WTC11 (cell line): ENCODE measurements at regions not wholly inside any gene's neighbourhood (a gene's known extent, or its start where the extent isn't known, plus 50 kb on each side); places are given as distances from the start of the nearest gene placed in this dataset.

ENCODE experiments used
- ATAC-seq: fragments of 200-7000 bp; cut with Tn5 transposase; 2 replicates; pipeline ENCODE4 v1.10.0; 2021; ENCODE audit warnings: mild to moderate bottlenecking, moderate library complexity
- CTCF ChIA-PET: fragments of 300-600 bp; sonication (Branson Sonifier 250); formaldehyde crosslinking; loops from one replicate; lab custom pipeline; 2021; ENCODE audit warnings: antibody characterized with exemption; lab: Charles Lee
- POLR2A ChIA-PET: fragments of 350-600 bp; sonication (Branson Sonifier 250); formaldehyde crosslinking; loops from one replicate; lab custom pipeline; 2021; ENCODE audit warnings: antibody characterized with exemption; lab: Charles Lee
- DNase-seq: peaks from one replicate; pipeline ENCODE4 v3.0.0; 2021; ENCODE audit warnings: low spot score
- H3K27ac Mint-ChIP-seq: 2 replicates; pipeline ENCODE4 v1.8.0; 2021; ENCODE audit warnings: mixed read lengths
- H3K27me3 Mint-ChIP-seq: 2 replicates; pipeline ENCODE4 v1.8.0; 2021; ENCODE audit warnings: low read depth, mild to moderate bottlenecking, moderate library complexity, mixed read lengths
- H3K36me3 Mint-ChIP-seq: 2 replicates; pipeline ENCODE4 v1.8.0; 2021; ENCODE audit warnings: mixed read lengths
- H3K4me1 Mint-ChIP-seq: 2 replicates; pipeline ENCODE4 v1.8.0; 2022; ENCODE audit warnings: mixed read lengths
- H3K4me3 Mint-ChIP-seq: 2 replicates; pipeline ENCODE4 v1.8.0; 2021; ENCODE audit warnings: mild to moderate bottlenecking, moderate library complexity, mixed read lengths
- H3K9me3 Mint-ChIP-seq: 2 replicates; pipeline ENCODE4 v1.8.0; 2021; ENCODE audit warnings: mixed read lengths
- CDX4 ChIP-seq: fragments of 250-450 bp; sonication (Bioruptor Pico); IDR thresholded peaks from 2 replicates; pipeline ENCODE4 v1.9.0; 2021; ENCODE audit warnings: moderate library complexity, mild to moderate bottlenecking, inconsistent platforms, borderline replicate concordance
- FOXJ3 ChIP-seq: sonication (generic); formaldehyde crosslinking; IDR thresholded peaks from 2 replicates; pipeline ENCODE4 v1.9.0; 2021; ENCODE audit warnings: missing genetic modification reagents, mild to moderate bottlenecking, borderline replicate concordance
- GRHL2 ChIP-seq: fragments of 250-450 bp; sonication (Bioruptor Pico); IDR thresholded peaks from 2 replicates; pipeline ENCODE4 v1.8.0; 2022; ENCODE audit warnings: mild to moderate bottlenecking, moderate library complexity; ENCODE audit not compliant: insufficient replicate concordance, severe bottlenecking
- JAZF1 ChIP-seq: fragments of 250-450 bp; sonication (Bioruptor Pico); IDR thresholded peaks from 2 replicates; pipeline ENCODE4 v1.9.0; 2021; ENCODE audit warnings: moderate library complexity, mild to moderate bottlenecking, inconsistent platforms
- JUN ChIP-seq: sonication (generic); formaldehyde crosslinking; IDR thresholded peaks from 2 replicates; pipeline ENCODE4 v1.8.0; 2023; ENCODE audit warnings: mild to moderate bottlenecking, missing genetic modification reagents
- MXD4 ChIP-seq: fragments of 250-450 bp; sonication (Bioruptor Pico); IDR thresholded peaks from 2 replicates; pipeline ENCODE4 v1.8.0; 2021; ENCODE audit warnings: mild to moderate bottlenecking, moderate library complexity, borderline replicate concordance
- MYBL2 ChIP-seq: sonication (generic); formaldehyde crosslinking; IDR thresholded peaks from 2 replicates; pipeline ENCODE4 v1.8.1; 2023; ENCODE audit warnings: mild to moderate bottlenecking, moderate library complexity, missing genetic modification reagents
- NR1H2 ChIP-seq: sonication (generic); formaldehyde crosslinking; IDR thresholded peaks from 2 replicates; pipeline ENCODE4 v1.9.0; 2021; ENCODE audit warnings: mild to moderate bottlenecking, moderate library complexity, missing genetic modification reagents
- TCF7 ChIP-seq: sonication (generic); formaldehyde crosslinking; IDR thresholded peaks from 2 replicates; pipeline ENCODE4 v1.8.0; 2022; ENCODE audit warnings: mild to moderate bottlenecking, low read depth, missing genetic modification reagents, moderate library complexity
- TEAD1 ChIP-seq: sonication (generic); formaldehyde crosslinking; IDR thresholded peaks from 2 replicates; pipeline ENCODE4 v1.8.0; 2022; ENCODE audit warnings: mild to moderate bottlenecking, missing genetic modification reagents
- USF2 ChIP-seq: sonication (generic); formaldehyde crosslinking; IDR thresholded peaks from 2 replicates; pipeline ENCODE4 v1.8.1; 2023; ENCODE audit warnings: mild to moderate bottlenecking, missing genetic modification reagents, moderate library complexity
- ZNF121 ChIP-seq: sonication (generic); formaldehyde crosslinking; IDR thresholded peaks from 2 replicates; pipeline ENCODE4 v1.8.0; 2023; ENCODE audit warnings: missing genetic modification reagents
- ZNF138 ChIP-seq: sonication (generic); formaldehyde crosslinking; conservative IDR thresholded peaks from 2 replicates; pipeline ENCODE4 v1.8.1; 2022; ENCODE audit warnings: mild to moderate bottlenecking, moderate library complexity, missing genetic modification reagents
- TF ChIP-seq, protein P1 (sequence below): fragments of 200-600 bp; IDR thresholded peaks from 2 replicates; pipeline ENCODE4 v1.8.0; 2022; ENCODE audit warnings: antibody characterized with exemption
- TF ChIP-seq, protein P2 (sequence below): sonication (generic); formaldehyde crosslinking; IDR thresholded peaks from 2 replicates; pipeline ENCODE4 v1.8.1; 2023; ENCODE audit warnings: mild to moderate bottlenecking, missing genetic modification reagents, borderline replicate concordance
- TF ChIP-seq, protein P3 (sequence below): sonication (generic); formaldehyde crosslinking; IDR thresholded peaks from 2 replicates; pipeline ENCODE4 v1.8.0; 2023; ENCODE audit warnings: missing genetic modification reagents, mild to moderate bottlenecking, borderline replicate concordance

DNA sequence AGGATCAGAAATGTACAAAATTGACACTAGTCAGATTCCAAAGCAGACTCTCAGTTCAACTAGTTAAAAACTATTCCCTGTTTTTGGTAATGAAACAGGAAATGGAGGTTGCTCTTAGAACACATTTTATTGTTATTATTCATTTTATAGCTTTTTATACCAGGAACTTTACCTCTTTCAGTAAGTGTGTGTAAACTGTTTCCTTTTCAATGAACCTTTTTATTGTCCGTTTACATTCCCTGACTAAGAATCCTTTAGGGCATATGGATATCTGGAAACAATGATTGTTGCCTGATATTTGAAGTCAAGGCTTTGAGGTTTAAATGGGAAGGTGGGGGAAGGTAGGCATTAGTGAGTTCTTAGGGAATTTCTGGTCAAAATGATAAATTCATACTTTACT is 1511.4 kb downstream of the ADGRL3 start:
- Mint-ChIP-seq H3K4me1 (peaks cover 5% of the 10 kb centered on the region; the same call in 1 of the 2 replicates), H3K27ac (no peak overlapping the region), H3K4me3 (no peak overlapping the region), H3K36me3 (peaks cover 4% of the 10 kb centered on the region; the same call in 1 of the 2 replicates), H3K27me3 (no peaks in the 10 kb centered on the region), H3K9me3 (peaks cover 13% of the 10 kb centered on the region)
- DNase-seq (no peak), ATAC-seq (no peak)
- ChIA-PET POLR2A (no interaction called here), CTCF (interaction anchor here (1.6 kb wide), 1 partner anchor 117 kb away, joined by 3 read pairs; no protein-coding TSS in a partner anchor)
- TF ChIP-seq JAZF1 (CRISPR knock-in tag) (no peak), USF2 (CRISPR knock-in tag) (no peak)

DNA sequence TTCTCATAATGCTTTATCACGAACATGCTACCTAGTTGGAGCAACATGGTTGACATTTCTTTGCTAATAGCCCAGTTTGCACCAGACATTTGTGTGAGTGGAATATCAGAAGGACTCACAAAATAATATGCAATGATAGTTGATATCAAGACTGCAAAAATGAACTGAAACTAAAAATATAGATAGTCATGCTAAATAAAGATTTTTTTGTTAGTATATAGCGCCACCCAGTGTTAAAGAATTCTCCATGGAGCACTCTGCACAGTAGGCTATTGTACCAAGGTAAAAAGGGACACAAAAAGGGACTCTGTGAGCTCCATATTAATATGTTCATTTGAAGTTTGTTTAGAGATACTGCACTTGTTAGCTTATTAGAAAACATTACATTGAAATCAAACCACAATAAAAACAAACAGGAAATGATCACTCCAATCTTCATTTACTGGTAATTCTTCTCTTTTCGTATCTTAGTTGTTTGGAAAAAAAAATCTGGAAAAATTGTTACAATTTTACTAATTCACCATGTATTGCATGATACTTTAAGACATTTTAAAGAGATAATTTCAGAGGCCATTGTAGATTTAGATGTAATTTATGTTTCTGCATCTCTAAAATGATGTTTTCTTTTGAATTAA is 1509.6 kb downstream of the ADGRL3 start:
- ATAC-seq (peak; percentile 65; the same call in 1 of the 2 replicates), DNase-seq (no peak)
- no peak for TF ChIP-seq FOXJ3 (CRISPR knock-in tag)
- TF ChIP-seq, protein P1, sequence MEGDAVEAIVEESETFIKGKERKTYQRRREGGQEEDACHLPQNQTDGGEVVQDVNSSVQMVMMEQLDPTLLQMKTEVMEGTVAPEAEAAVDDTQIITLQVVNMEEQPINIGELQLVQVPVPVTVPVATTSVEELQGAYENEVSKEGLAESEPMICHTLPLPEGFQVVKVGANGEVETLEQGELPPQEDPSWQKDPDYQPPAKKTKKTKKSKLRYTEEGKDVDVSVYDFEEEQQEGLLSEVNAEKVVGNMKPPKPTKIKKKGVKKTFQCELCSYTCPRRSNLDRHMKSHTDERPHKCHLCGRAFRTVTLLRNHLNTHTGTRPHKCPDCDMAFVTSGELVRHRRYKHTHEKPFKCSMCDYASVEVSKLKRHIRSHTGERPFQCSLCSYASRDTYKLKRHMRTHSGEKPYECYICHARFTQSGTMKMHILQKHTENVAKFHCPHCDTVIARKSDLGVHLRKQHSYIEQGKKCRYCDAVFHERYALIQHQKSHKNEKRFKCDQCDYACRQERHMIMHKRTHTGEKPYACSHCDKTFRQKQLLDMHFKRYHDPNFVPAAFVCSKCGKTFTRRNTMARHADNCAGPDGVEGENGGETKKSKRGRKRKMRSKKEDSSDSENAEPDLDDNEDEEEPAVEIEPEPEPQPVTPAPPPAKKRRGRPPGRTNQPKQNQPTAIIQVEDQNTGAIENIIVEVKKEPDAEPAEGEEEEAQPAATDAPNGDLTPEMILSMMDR, result peak; percentile 46
- no peaks in the 10 kb centered on the region for H3K9me3 Mint-ChIP-seq
- ChIA-PET CTCF (interaction anchor here (0.6 to 1.0 kb wide), 5 partner anchors 12 to 178 kb away, joined by 3 read pairs; no protein-coding TSS in a partner anchor), POLR2A (no interaction called here)
- H3K4me3 Mint-ChIP-seq, result no peak overlapping the region
- H3K27ac Mint-ChIP-seq, result no peak overlapping the region
- no peaks in the 10 kb centered on the region for H3K36me3 Mint-ChIP-seq
- no peaks in the 10 kb centered on the region for H3K27me3 Mint-ChIP-seq
- H3K4me1 Mint-ChIP-seq, result peaks cover 5% of the 10 kb centered on the region; the same call in 1 of the 2 replicates

- ATAC-seq, result peak; percentile 82
- Mint-ChIP-seq H3K36me3 (no peaks in the 10 kb centered on the region), H3K4me3 (no peak overlapping the region), H3K27me3 (no peaks in the 10 kb centered on the region), H3K4me1 (no peaks in the 10 kb centered on the region), H3K9me3 (no peaks in the 10 kb centered on the region), H3K27ac (no peak overlapping the region)
- ChIA-PET CTCF (no interaction called here), POLR2A (no interaction called here)
- TF ChIP-seq NR1H2 (no peak), GRHL2 (CRISPR knock-in tag) (no peak), ZNF138 (CRISPR knock-in tag) (no peak), TEAD1 (CRISPR knock-in tag) (no peak), JAZF1 (CRISPR knock-in tag) (no peak), ZNF121 (CRISPR knock-in tag) (no peak), CDX4 (CRISPR knock-in tag) (no peak), MYBL2 (CRISPR knock-in tag) (no peak), JUN (no peak), MXD4 (CRISPR knock-in tag) (no peak), TCF7 (no peak)
- TF ChIP-seq, protein P2, sequence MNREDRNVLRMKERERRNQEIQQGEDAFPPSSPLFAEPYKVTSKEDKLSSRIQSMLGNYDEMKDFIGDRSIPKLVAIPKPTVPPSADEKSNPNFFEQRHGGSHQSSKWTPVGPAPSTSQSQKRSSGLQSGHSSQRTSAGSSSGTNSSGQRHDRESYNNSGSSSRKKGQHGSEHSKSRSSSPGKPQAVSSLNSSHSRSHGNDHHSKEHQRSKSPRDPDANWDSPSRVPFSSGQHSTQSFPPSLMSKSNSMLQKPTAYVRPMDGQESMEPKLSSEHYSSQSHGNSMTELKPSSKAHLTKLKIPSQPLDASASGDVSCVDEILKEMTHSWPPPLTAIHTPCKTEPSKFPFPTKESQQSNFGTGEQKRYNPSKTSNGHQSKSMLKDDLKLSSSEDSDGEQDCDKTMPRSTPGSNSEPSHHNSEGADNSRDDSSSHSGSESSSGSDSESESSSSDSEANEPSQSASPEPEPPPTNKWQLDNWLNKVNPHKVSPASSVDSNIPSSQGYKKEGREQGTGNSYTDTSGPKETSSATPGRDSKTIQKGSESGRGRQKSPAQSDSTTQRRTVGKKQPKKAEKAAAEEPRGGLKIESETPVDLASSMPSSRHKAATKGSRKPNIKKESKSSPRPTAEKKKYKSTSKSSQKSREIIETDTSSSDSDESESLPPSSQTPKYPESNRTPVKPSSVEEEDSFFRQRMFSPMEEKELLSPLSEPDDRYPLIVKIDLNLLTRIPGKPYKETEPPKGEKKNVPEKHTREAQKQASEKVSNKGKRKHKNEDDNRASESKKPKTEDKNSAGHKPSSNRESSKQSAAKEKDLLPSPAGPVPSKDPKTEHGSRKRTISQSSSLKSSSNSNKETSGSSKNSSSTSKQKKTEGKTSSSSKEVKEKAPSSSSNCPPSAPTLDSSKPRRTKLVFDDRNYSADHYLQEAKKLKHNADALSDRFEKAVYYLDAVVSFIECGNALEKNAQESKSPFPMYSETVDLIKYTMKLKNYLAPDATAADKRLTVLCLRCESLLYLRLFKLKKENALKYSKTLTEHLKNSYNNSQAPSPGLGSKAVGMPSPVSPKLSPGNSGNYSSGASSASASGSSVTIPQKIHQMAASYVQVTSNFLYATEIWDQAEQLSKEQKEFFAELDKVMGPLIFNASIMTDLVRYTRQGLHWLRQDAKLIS (CRISPR knock-in tag), result no peak
- TF ChIP-seq, protein P3, sequence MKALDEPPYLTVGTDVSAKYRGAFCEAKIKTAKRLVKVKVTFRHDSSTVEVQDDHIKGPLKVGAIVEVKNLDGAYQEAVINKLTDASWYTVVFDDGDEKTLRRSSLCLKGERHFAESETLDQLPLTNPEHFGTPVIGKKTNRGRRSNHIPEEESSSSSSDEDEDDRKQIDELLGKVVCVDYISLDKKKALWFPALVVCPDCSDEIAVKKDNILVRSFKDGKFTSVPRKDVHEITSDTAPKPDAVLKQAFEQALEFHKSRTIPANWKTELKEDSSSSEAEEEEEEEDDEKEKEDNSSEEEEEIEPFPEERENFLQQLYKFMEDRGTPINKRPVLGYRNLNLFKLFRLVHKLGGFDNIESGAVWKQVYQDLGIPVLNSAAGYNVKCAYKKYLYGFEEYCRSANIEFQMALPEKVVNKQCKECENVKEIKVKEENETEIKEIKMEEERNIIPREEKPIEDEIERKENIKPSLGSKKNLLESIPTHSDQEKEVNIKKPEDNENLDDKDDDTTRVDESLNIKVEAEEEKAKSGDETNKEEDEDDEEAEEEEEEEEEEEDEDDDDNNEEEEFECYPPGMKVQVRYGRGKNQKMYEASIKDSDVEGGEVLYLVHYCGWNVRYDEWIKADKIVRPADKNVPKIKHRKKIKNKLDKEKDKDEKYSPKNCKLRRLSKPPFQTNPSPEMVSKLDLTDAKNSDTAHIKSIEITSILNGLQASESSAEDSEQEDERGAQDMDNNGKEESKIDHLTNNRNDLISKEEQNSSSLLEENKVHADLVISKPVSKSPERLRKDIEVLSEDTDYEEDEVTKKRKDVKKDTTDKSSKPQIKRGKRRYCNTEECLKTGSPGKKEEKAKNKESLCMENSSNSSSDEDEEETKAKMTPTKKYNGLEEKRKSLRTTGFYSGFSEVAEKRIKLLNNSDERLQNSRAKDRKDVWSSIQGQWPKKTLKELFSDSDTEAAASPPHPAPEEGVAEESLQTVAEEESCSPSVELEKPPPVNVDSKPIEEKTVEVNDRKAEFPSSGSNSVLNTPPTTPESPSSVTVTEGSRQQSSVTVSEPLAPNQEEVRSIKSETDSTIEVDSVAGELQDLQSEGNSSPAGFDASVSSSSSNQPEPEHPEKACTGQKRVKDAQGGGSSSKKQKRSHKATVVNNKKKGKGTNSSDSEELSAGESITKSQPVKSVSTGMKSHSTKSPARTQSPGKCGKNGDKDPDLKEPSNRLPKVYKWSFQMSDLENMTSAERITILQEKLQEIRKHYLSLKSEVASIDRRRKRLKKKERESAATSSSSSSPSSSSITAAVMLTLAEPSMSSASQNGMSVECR (CRISPR knock-in tag), result no peak
- DNase-seq, result no peak
Observed at GRCh38 chr4:62706423-62706822, 1506.3 kb downstream of the ADGRL3 start.
